HG02610 (cell line): ENCODE measurements at regions not wholly inside any gene's neighbourhood (a gene's known extent, or its start where the extent isn't known, plus 50 kb on each side); places are given as distances from the start of the nearest gene placed in this dataset.
"Not testable (repeated sequence)": the region's sequence is repeated elsewhere in the genome, so short reads cannot be mapped to it uniquely, and the experiment has no call there.

Experiments used
- ATAC-seq: cut with Tn5 transposase; IDR thresholded peaks from one replicate; pipeline ENCODE4 v1.9.1; 2021; ENCODE audit warnings: mild to moderate bottlenecking, moderate library complexity; ENCODE audit not compliant: unreplicated experiment

GRCh38 chr3:88403319-88403718, 253.6 kb downstream of the C3orf38 start:
- no peak for ATAC-seq

DNA sequence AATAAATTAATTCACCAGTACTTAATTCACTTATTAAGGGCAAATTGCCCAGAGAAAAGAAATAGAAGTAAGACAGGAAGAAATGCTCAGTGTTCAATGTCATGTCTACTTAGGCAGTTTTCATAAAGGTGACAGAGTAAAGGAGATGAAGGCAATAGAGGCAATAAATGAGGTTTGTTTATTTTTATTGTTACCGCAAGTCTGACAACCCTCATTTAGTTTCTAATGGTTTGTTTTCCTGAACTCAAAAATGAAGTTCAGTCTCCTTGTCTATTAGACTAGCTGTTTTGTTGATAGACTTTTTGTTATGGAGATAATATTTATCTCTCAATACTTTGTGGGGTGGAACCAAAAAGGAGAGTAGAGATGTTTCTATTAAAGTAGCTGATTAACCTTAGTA, 258.3 kb downstream of the C3orf38 start:
- ATAC-seq: no peak

DNA sequence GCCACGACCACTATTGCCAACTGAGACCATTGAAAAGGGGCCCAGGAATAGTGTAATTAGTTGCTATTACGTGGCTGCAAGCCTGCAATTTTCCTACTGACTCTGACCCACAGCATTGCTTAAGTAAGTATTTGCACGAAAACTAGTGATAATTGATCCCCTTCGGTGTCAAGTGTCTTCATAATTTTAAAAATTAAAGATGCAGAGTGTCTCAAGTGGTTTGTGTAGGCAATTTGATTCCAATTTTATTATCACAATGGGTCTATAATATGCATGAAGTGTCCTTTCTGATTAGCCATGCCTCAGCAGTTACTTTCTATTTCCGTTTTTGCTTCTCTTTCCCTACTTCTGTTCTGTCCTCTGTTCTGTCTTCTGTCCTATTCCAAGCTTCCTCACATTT, 259.2 kb downstream of the C3orf38 start:
- ATAC-seq: no peak

DNA sequence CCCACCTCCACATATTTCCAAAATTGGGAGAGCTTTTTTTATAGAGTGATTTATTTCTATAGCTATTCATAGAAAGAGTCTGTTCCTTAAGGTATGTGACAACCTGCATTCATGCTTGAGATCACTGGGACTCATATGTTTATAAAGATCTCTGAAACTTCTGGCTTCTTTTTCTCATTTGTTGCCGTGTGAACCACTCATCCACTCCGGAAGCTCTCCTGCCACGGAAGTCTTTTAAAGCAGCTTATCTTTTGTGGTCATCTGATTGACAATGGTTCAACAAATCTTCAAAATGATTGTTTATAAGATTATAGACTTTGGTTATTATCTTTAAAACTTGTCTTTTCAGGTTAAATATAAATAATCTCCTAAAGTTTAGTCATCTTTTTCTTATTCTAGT, 260.5 kb downstream of the C3orf38 start:
- no peak for ATAC-seq

GRCh38 chr3:88412346-88412745, 262.6 kb downstream of the C3orf38 start:
- no peak for ATAC-seq

DNA sequence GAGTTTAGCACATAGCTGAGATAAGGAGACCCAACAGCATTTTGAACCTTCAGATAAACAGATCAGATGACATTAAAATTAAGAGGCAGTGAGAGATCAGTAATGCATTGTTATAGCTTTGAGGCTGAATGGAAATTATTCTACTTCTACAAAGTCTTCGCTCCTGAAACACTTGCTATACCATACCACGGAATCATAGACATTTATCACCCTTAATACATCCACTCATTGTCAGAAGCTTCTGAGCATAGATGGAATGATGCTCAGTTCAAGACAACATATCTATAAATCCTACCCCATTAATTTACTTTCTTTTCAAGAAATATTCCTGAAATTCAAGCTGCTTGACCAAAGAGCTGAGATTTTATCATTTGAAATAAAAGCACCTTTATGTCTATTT, 266.7 kb downstream of the C3orf38 start:
- no peak for ATAC-seq

- ATAC-seq: no peak
Measured at GRCh38 chr3:88418219-88418618, 268.5 kb downstream of the C3orf38 start.

DNA sequence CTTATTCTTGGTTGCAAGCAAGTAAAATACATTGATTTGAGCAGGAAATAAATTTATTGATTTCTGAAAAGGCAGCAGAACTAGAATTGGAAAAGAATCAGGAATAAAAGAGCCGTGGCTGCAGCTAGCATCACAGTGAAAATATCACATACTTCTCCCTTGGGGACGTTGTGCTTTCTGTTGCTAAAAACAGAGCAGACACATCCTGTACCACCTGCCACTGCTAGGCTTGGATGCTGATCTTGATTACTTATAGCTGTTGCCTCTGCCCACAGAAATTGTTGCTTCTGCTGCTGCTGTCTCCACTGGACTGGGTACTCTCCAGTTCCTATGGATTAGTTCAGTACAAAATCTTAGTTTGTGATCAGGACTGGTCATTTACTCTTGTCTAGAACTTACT, 283.8 kb downstream of the C3orf38 start:
- peak; percentile 98 for ATAC-seq

- no peak for ATAC-seq
Measured at GRCh38 chr3:88434001-88434400, 284.2 kb downstream of the C3orf38 start.

- ATAC-seq: peak; percentile 57
Measured at GRCh38 chr3:88440701-88441100, 290.9 kb downstream of the C3orf38 start.

GRCh38 chr3:88443066-88443465, 293.3 kb downstream of the C3orf38 start:
- no peak for ATAC-seq

- no peak for ATAC-seq
Measured at GRCh38 chr3:88444251-88444650, 294.5 kb downstream of the C3orf38 start.

- ATAC-seq: no peak
Measured at GRCh38 chr3:88452228-88452627, 302.5 kb downstream of the C3orf38 start.

GRCh38 chr3:88460369-88460768, 310.6 kb downstream of the C3orf38 start:
- ATAC-seq: no peak

- ATAC-seq: no peak
Measured at GRCh38 chr3:88462230-88462629, 312.5 kb downstream of the C3orf38 start.

- ATAC-seq: no peak
Measured at GRCh38 chr3:88467191-88467590, 317.4 kb downstream of the C3orf38 start.

DNA sequence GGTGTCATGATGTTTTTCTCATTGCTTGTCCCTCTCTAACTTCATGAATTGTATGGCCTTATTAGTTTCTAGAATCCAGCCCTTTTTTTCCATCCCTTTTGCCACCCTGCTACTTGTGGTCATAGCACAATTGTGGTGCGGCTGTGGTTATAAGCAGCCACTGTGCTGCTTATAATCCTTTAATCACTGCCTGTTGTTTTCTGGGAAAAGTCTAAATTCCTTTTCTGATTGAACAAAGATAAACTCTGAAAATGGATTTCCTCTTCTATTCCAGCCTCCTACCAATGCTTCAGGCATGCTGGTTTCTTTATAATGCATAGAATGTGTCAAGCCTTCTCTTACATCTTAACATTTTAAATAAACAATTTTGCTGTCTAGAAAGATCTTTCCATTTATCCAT, 319.5 kb downstream of the C3orf38 start:
- no peak for ATAC-seq

DNA sequence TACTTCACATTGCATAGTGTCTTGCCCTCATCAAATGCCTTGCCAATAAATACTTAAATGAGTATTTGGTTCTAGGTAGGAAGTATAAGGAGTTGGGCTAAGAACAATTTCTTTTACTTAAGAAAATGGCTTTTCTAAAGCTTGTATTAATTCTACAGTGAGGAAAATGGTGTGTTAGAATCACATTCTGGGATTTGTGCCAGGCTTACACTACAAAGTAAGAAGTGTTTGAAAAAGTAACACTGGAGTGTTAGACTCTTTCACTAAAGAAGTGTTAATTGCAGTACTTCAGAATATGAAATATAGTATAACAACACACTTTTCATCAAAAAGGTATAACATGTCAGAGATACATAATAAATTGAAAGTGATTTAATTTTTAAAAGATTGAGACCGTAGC, 328.7 kb downstream of the C3orf38 start:
- ATAC-seq: no peak

DNA sequence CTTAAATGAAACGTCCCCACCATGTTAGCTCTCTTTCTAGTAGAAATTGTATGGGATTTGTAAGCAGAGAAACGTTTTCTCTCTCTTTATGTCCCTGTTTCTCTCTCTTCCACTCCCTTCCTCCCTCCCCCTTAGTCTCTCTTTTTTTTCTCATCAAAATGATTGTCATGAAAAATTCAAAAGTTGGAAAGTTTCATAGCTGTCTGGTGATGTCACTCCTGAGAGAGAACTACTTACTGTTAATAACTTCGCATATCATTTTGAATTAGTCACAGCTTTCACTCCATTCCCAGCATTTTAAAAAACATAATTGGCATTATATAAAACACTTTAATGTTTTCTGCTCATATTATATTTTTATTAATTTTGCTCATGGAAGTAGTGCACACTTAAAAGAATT, 331.1 kb downstream of the C3orf38 start:
- no peak for ATAC-seq

DNA sequence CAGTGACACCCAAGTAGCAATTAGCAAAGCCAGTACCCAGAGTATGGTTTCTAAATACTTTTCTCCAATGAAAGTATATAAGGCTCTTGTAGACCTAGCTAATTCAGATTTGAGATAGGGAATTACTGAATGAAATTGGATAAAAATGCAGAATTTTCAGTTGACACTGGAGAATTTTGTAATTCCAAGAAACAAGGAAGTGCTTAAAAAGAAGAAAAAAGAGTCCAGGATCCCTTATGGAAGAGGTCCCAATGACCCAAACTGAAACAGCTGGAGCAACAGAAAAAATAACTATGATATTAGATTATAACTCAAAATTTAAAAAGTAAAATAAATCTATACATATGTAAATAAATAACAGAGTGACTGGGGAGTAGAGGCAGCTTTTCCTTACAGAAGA, 335.2 kb downstream of the C3orf38 start:
- no peak for ATAC-seq

DNA sequence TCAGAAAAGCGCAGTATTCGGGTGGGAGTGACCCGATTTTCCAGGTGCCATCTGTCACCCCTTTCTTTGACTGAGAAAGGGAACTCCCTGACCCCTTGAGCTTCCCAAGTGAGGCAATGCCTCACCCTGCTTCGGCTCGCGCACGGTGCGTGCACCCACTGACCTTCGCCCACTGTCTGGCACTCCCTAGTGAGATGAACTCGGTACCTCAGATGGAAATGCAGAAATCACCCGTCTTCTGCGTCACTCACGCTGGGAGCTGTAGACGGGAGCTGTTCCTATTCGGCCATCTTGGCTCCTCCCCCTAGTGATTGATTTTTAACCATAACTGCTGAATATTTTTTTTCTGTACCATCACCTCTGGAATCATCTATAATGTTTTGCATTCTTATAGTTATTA, 359.1 kb downstream of the C3orf38 start:
- ATAC-seq: not testable (repeated sequence)

DNA sequence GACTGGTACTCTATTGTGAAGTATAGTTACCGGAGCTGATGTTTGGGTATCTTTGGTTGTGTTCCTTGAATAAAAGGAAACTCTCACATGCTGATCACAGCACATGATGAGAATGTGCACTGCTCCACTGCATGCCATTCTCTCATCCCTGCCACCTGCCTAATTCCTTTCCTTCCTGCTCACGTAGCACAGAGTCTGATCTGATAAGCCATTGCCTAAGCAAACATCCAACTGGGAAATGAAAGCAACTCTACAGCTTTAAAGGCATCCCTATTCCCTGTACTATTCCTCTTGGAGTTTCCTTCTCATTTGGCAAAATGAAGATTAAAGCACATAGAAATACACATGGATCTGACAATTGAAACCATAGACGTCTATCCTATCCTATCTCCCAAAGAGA, 359.8 kb downstream of the C3orf38 start:
- no peak for ATAC-seq

DNA sequence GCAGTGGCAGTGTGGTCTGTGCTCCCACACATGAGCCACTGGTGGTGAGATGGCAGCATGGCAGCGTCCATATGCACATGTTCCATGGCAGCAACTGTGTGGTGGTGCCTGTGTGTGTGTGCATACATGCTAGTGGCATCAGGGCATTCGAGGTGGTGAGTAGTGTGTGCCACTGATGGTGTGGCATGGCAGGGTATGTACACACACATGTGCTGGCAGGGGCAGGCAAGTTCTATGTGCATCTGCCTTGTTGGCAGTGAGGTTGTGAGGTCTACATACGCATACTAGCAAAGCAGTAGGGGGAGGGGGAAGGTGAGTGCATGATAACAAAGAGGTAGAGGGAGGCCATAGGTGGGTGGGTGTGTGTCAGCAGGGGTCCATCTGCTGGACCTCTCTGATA, 378.7 kb downstream of the C3orf38 start:
- no peak for ATAC-seq

DNA sequence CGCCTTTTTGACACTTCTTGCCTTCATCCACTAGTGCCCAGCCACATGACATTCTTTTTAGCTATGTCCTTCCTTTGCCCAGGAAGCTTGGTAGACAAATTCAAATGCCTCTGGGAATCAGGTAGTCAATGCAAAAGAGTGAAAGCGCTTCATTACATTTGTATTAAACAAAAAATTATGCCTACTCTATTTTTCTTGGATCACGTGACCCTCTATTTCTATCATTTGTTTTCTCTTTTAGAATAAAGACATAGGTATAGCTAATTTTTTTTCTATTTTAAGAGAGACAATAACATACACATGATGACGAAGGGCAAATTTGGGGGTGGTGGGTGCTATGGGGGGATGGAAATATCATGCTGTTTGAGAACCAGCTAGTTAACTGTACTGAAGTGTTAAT, 384.8 kb downstream of the C3orf38 start:
- no peak for ATAC-seq
